HUES48 (cell line): ENCODE measurements at regions not wholly inside any gene's neighbourhood (a gene's known extent, or its start where the extent isn't known, plus 50 kb on each side); places are given as distances from the start of the nearest gene placed in this dataset.

Source experiments
- H3K27ac ChIP-seq: one replicate; pipeline ENCODE4 v1.7.0; 2013; ENCODE audit warnings: low read depth, low read length, inconsistent platforms
- H3K27me3 ChIP-seq: 2 replicates; pipeline ENCODE4 v1.6.1; 2013; ENCODE audit warnings: mild to moderate bottlenecking, low read length; ENCODE audit not compliant: control insufficient read depth, insufficient read depth
- H3K36me3 ChIP-seq: 2 replicates; pipeline ENCODE4 v1.6.1; 2013; ENCODE audit warnings: low read length; ENCODE audit not compliant: control insufficient read depth, insufficient read depth
- H3K4me1 ChIP-seq: 2 replicates; pipeline ENCODE4 v1.6.1; 2013; ENCODE audit warnings: mild to moderate bottlenecking, low read length; ENCODE audit not compliant: control insufficient read depth, insufficient read depth
- H3K4me3 ChIP-seq: 2 replicates; pipeline ENCODE4 v1.5.1; 2013; ENCODE audit warnings: mild to moderate bottlenecking, low read depth, low read length
- H3K9ac ChIP-seq: 2 replicates; pipeline ENCODE4 v1.6.1; 2013; ENCODE audit warnings: mild to moderate bottlenecking, low read depth, low read length, moderate library complexity
- H3K9me3 ChIP-seq: 2 replicates; pipeline ENCODE4 v1.6.1; 2013; ENCODE audit warnings: low read length; ENCODE audit not compliant: control insufficient read depth, insufficient read depth

- no peak overlapping the region for H3K9ac ChIP-seq
- no peak overlapping the region for H3K27ac ChIP-seq
- no peaks in the 10 kb centered on the region for H3K36me3 ChIP-seq
- H3K4me1 ChIP-seq = peaks cover 6% of the 10 kb centered on the region; the same call in 1 of the 2 replicates
- no peaks in the 10 kb centered on the region for H3K9me3 ChIP-seq
- no peak overlapping the region for H3K4me3 ChIP-seq
- H3K27me3 ChIP-seq = no peaks in the 10 kb centered on the region
Observed at GRCh38 chr16:13291591-13292333, 390.4 kb downstream of the SHISA9 start.

- no peak overlapping the region for H3K9ac ChIP-seq
- H3K27ac ChIP-seq = no peak overlapping the region
- H3K4me1 ChIP-seq = peaks cover 6% of the 10 kb centered on the region
- no peaks in the 10 kb centered on the region for H3K36me3 ChIP-seq
- H3K9me3 ChIP-seq = no peaks in the 10 kb centered on the region
- H3K27me3 ChIP-seq = no peaks in the 10 kb centered on the region
- H3K4me3 ChIP-seq = no peak overlapping the region
Observed at GRCh38 chr16:13296206-13296605, 394.8 kb downstream of the SHISA9 start.

GRCh38 chr16:13298666-13299065, 397.3 kb downstream of the SHISA9 start:
- H3K4me3 ChIP-seq = no peak overlapping the region
- H3K36me3 ChIP-seq = no peaks in the 10 kb centered on the region
- no peaks in the 10 kb centered on the region for H3K27me3 ChIP-seq
- H3K4me1 ChIP-seq = peaks cover 6% of the 10 kb centered on the region
- no peak overlapping the region for H3K9ac ChIP-seq
- no peak overlapping the region for H3K27ac ChIP-seq
- H3K9me3 ChIP-seq = no peaks in the 10 kb centered on the region

DNA sequence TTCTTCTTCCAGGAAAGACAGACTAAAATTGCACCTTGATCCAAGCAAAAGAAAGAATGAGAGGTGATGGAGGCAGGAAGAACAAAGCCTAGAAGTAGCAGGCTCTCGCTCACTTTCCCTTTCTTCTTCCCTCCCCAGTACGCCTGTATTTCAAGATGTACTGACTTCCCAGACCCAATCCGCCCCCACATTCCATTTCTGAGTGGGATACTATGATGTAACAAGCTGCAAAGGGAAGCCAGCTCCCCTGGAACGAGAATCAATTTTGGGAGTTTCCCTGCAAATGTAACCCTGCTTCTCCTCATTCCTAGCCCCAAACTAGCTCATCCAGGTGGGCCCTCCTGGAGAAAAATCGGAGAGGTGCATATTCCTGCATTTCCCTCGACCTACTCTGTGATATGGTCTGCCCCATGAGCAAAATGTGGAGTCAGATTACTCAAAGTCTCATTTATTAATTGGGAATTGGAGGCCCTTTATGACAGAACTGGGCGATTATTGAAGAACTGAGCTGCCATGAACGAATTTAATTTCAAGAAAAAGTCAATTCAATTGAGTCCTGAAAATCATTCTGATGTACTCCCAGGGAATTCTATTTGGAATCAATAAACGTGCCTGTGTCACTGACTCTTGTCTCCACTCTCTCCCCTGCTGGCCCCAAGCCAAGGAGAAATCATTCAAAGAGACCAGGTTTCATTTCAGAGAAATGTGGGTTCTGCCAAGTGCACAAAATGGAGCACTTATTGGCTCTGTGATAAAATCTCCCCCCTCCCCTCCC, 398.9 kb downstream of the SHISA9 start:
- Histone ChIP-seq H3K4me3 (no peak overlapping the region), H3K4me1 (peaks cover 5% of the 10 kb centered on the region), H3K27me3 (no peaks in the 10 kb centered on the region), H3K9me3 (no peaks in the 10 kb centered on the region), H3K36me3 (no peaks in the 10 kb centered on the region), H3K27ac (no peak overlapping the region), H3K9ac (no peak overlapping the region)

GRCh38 chr16:13305019-13305755, 403.8 kb downstream of the SHISA9 start:
- no peaks in the 10 kb centered on the region for H3K27me3 ChIP-seq
- H3K9ac ChIP-seq = no peak overlapping the region
- no peaks in the 10 kb centered on the region for H3K9me3 ChIP-seq
- no peak overlapping the region for H3K27ac ChIP-seq
- no peaks in the 10 kb centered on the region for H3K36me3 ChIP-seq
- H3K4me1 ChIP-seq = no peaks in the 10 kb centered on the region
- no peak overlapping the region for H3K4me3 ChIP-seq

- Histone ChIP-seq H3K4me1 (no peaks in the 10 kb centered on the region), H3K4me3 (no peak overlapping the region), H3K27ac (no peak overlapping the region), H3K9me3 (no peaks in the 10 kb centered on the region), H3K27me3 (no peaks in the 10 kb centered on the region), H3K9ac (no peak overlapping the region), H3K36me3 (no peaks in the 10 kb centered on the region)
Observed at GRCh38 chr16:13306161-13306995, 405.0 kb downstream of the SHISA9 start.

DNA sequence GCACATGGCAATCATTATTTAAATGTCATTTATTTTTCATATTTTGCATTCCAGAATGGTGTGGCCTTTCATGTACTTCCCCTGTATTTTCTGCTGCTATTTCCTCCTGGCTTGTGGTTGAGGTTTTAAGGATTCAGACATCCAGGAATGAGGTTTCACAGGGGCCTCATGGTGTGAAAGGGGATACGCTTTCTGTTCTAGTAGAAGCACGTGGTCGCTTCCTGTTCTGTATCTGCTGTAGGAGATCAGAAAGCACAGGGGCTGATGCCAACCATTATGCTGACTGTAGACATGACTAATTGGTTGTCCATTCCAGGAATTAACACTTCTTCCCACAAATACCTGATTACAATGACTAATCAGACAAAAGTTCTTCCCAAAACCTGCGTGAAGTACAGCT, 405.9 kb downstream of the SHISA9 start:
- no peak overlapping the region for H3K9ac ChIP-seq
- H3K9me3 ChIP-seq = no peaks in the 10 kb centered on the region
- H3K36me3 ChIP-seq = no peaks in the 10 kb centered on the region
- no peak overlapping the region for H3K4me3 ChIP-seq
- no peaks in the 10 kb centered on the region for H3K27me3 ChIP-seq
- no peaks in the 10 kb centered on the region for H3K4me1 ChIP-seq
- no peak overlapping the region for H3K27ac ChIP-seq

- no peaks in the 10 kb centered on the region for H3K4me1 ChIP-seq
- no peak overlapping the region for H3K4me3 ChIP-seq
- H3K9ac ChIP-seq = no peak overlapping the region
- no peaks in the 10 kb centered on the region for H3K27me3 ChIP-seq
- no peak overlapping the region for H3K27ac ChIP-seq
- H3K36me3 ChIP-seq = no peaks in the 10 kb centered on the region
- no peaks in the 10 kb centered on the region for H3K9me3 ChIP-seq
Observed at GRCh38 chr16:13307851-13308250, 406.5 kb downstream of the SHISA9 start.

GRCh38 chr16:13312063-13312462, 410.7 kb downstream of the SHISA9 start:
- Histone ChIP-seq H3K9ac (no peak overlapping the region), H3K4me1 (no peaks in the 10 kb centered on the region), H3K27ac (no peak overlapping the region), H3K9me3 (no peaks in the 10 kb centered on the region), H3K4me3 (no peak overlapping the region), H3K36me3 (no peaks in the 10 kb centered on the region), H3K27me3 (no peaks in the 10 kb centered on the region)

DNA sequence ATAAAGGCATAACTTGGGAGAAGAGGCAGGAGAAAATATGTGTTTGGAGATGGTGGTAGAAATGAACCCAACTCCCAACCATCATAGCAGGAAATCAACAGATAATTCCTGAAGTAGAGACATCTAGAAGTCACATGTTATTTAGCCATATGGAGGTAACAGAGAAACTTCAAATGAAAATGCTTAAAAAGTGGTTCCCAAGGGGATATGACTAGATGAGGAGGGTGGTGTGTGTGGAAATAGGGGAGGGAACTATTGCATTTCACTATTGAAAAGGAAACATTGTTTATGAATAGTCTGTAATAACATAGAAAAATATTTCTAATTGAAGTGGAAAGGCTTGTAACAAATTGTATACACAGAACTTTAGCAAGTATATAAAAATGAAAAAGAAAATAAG, 412.0 kb downstream of the SHISA9 start:
- H3K27ac ChIP-seq = no peak overlapping the region
- no peak overlapping the region for H3K9ac ChIP-seq
- no peaks in the 10 kb centered on the region for H3K9me3 ChIP-seq
- H3K4me1 ChIP-seq = no peaks in the 10 kb centered on the region
- no peaks in the 10 kb centered on the region for H3K27me3 ChIP-seq
- H3K36me3 ChIP-seq = no peaks in the 10 kb centered on the region
- no peak overlapping the region for H3K4me3 ChIP-seq
